ENCODE measurements at regions not wholly inside any gene's neighbourhood (a gene's known extent, or its start where the extent isn't known, plus 50 kb on each side); places are given as distances from the start of the nearest gene placed in this dataset.

DNA sequence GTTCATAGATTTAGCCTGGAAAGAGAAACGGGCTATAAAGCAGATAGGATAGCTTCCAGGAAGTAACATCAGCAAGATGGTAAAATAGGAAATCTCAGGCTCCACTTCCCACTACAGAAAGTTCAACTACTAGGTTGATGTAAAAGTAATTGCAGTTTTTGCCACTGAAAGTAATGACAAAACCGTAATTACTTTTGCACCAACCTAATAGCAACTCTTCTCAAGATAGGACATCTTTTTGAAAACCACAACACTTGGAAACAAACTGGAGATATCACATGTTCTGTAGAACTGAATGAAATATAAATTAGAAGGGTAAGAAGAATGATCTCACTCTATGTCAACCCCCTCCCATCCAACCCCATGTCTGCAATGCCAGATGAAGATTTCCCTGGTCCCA lies 1154.3 kb downstream of the BCL11A start:
- Histone ChIP-seq H3K27me3 (ENCODE audit: low read depth, low read length) (no peaks in the 10 kb centered on the region), H3K4me3 (ENCODE audit: low read depth in 1 of 2, low read length in 2 of 2) (no peak overlapping the region), H3K27ac (ENCODE audit: low read length) (no peak overlapping the region), H3K9me3 (ENCODE audit: control insufficient read depth in 1 of 2, low read length in 2 of 2) (no peaks in the 10 kb centered on the region), H3K36me3 (ENCODE audit: control insufficient read depth in 1 of 2, insufficient read depth in 2 of 2, low read length in 2 of 2) (no peaks in the 10 kb centered on the region), H3K4me1 (ENCODE audit: control insufficient read depth in 1 of 2, insufficient read depth in 2 of 2, low read length in 2 of 2) (no peaks in the 10 kb centered on the region)

DNA sequence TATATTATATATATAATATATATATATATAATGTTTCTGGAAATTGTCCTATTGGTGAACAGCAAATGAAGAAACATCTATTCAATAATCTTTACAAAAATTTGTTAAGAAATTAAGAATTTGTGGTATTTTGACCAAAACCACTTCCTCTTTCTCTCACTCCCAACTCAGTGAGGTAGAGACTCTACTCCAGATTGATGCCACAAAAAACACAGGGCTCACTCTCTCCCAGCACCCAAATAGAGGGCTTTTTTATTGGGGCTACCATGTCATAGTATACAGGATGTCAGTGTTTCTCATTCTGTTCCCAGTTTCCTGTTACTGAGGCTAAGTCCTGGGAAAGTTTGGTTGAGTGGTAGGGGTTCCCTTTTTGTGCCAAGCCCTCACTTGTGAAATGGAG lies 1155.4 kb downstream of the BCL11A start:
- H3K4me3 ChIP-seq (ENCODE audit: low read depth in 1 of 2, low read length in 2 of 2): no peak overlapping the region
- H3K36me3 ChIP-seq (ENCODE audit: control insufficient read depth in 1 of 2, insufficient read depth in 2 of 2, low read length in 2 of 2): no peaks in the 10 kb centered on the region
- H3K4me1 ChIP-seq (ENCODE audit: control insufficient read depth in 1 of 2, insufficient read depth in 2 of 2, low read length in 2 of 2): no peaks in the 10 kb centered on the region
- no peaks in the 10 kb centered on the region for H3K9me3 ChIP-seq (ENCODE audit: control insufficient read depth in 1 of 2, low read length in 2 of 2)
- H3K27ac ChIP-seq (ENCODE audit: low read length): no peak overlapping the region
- no peaks in the 10 kb centered on the region for H3K27me3 ChIP-seq (ENCODE audit: low read depth, low read length)

DNA sequence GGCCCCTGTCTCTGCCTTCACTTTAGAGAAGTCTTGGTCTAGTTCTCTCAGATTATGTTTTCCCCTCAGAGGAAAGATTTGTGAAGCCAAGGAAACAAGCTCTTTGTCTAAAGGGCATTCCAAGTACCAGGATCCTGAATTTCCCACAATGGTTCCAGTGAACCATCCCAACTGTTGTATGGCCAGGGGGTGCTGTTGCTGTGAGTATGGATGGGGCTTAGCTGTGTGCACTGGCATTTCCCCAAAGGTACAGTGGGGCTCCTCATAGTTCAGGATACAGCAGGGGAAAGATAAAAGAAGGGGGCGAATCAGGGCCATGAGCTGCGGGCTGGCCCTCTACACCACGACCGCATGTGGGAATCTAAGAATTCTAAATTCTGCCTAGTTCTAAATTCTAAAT lies 1154.0 kb upstream of the FANCL start:
- Histone ChIP-seq H3K4me1 (ENCODE audit: control insufficient read depth in 1 of 2, insufficient read depth in 2 of 2, low read length in 2 of 2) (no peaks in the 10 kb centered on the region), H3K4me3 (ENCODE audit: low read depth in 1 of 2, low read length in 2 of 2) (no peak overlapping the region), H3K27ac (ENCODE audit: low read length) (no peak overlapping the region), H3K36me3 (ENCODE audit: control insufficient read depth in 1 of 2, insufficient read depth in 2 of 2, low read length in 2 of 2) (no peaks in the 10 kb centered on the region), H3K27me3 (ENCODE audit: low read depth, low read length) (no peaks in the 10 kb centered on the region), H3K9me3 (ENCODE audit: control insufficient read depth in 1 of 2, low read length in 2 of 2) (no peaks in the 10 kb centered on the region)

DNA sequence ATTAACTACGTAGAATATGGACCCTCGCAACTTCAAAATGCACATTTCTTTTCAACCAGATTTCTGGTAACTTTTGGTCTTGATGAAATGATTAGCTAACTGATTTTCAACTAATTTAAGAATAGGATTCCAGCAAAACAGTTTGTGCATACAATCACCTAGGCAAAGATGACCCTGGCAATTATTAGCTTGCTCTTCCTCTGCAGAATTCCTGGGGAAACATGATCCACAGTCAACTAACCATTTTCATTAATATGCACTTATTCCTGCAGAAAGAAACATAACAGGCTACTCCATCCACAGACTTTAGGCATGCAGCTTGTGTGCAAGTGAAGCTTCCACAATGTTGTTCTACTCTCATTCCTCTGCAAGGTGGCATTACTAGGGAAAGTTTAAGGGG lies 1150.8 kb upstream of the FANCL start:
- Histone ChIP-seq H3K9me3 (ENCODE audit: control insufficient read depth in 1 of 2, low read length in 2 of 2) (no peaks in the 10 kb centered on the region), H3K4me3 (ENCODE audit: low read depth in 1 of 2, low read length in 2 of 2) (no peak overlapping the region), H3K36me3 (ENCODE audit: control insufficient read depth in 1 of 2, insufficient read depth in 2 of 2, low read length in 2 of 2) (no peaks in the 10 kb centered on the region), H3K27me3 (ENCODE audit: low read depth, low read length) (no peaks in the 10 kb centered on the region), H3K4me1 (ENCODE audit: control insufficient read depth in 1 of 2, insufficient read depth in 2 of 2, low read length in 2 of 2) (no peaks in the 10 kb centered on the region), H3K27ac (ENCODE audit: low read length) (no peak overlapping the region)

DNA sequence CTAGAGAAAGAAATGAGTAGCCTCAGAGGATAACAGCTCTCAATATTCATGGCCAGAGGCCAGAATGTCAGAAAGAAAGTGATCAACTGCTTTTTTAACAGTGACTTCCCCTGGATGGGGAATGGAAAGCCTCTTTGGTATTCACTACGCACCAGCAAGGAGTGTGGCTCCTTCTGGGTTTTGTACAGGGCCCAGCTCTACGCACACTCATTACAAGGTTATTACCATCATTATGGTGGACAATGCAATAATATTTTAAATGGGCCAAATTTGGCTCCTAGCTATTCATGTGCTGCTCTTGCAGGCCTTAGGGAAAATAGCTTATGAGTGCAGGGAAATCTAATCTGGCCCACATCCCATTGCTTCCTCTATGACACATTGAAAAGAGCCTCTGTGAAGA lies 1149.5 kb upstream of the FANCL start:
- Histone ChIP-seq H3K27me3 (ENCODE audit: low read depth, low read length) (no peaks in the 10 kb centered on the region), H3K4me3 (ENCODE audit: low read depth in 1 of 2, low read length in 2 of 2) (no peak overlapping the region), H3K9me3 (ENCODE audit: control insufficient read depth in 1 of 2, low read length in 2 of 2) (no peaks in the 10 kb centered on the region), H3K4me1 (ENCODE audit: control insufficient read depth in 1 of 2, insufficient read depth in 2 of 2, low read length in 2 of 2) (no peaks in the 10 kb centered on the region), H3K36me3 (ENCODE audit: control insufficient read depth in 1 of 2, insufficient read depth in 2 of 2, low read length in 2 of 2) (no peaks in the 10 kb centered on the region), H3K27ac (ENCODE audit: low read length) (no peak overlapping the region)

DNA sequence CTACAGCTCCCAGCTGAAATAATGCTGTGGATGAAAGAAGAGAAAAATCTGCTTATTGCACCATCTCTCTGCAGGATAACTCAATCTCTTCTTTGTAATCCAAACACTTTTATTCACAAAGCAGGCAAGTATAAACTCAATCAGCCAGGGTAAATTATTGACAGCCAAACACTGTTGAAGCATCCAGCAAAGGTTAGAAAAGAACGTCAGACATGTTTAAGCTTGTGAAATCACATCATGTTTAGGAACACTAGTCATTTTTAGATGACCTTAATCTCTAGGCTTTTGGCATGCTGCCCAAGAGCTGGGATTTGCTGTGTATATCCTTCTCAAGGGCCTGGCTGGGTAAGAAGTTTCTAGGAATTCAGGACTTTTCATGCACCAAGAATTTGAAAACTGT lies 1148.1 kb upstream of the FANCL start:
- H3K36me3 ChIP-seq (ENCODE audit: control insufficient read depth in 1 of 2, insufficient read depth in 2 of 2, low read length in 2 of 2): no peaks in the 10 kb centered on the region
- no peaks in the 10 kb centered on the region for H3K27me3 ChIP-seq (ENCODE audit: low read depth, low read length)
- no peak overlapping the region for H3K27ac ChIP-seq (ENCODE audit: low read length)
- no peaks in the 10 kb centered on the region for H3K4me1 ChIP-seq (ENCODE audit: control insufficient read depth in 1 of 2, insufficient read depth in 2 of 2, low read length in 2 of 2)
- no peaks in the 10 kb centered on the region for H3K9me3 ChIP-seq (ENCODE audit: control insufficient read depth in 1 of 2, low read length in 2 of 2)
- H3K4me3 ChIP-seq (ENCODE audit: low read depth in 1 of 2, low read length in 2 of 2): no peak overlapping the region

DNA sequence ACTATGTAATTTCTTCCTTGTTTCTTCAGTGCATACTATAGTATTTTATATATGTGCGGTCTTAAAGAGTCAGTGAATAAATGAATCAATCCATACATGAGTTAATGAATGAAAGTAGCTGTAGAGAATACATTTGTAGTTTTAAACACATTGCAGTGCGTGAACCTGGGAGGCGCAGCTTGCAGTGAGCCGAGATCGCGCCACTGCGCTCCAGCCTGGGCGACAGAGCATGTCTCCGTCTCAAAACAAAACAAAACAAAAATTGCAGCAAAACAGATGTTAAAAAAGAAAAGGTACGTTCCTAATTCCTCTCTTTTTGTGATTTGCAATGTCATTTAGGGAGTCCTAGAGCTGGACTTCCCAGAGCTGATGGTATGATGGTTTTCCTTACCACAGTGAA lies 1144.8 kb upstream of the FANCL start:
- Histone ChIP-seq H3K27ac (ENCODE audit: low read length) (no peak overlapping the region), H3K36me3 (ENCODE audit: control insufficient read depth in 1 of 2, insufficient read depth in 2 of 2, low read length in 2 of 2) (no peaks in the 10 kb centered on the region), H3K4me1 (ENCODE audit: control insufficient read depth in 1 of 2, insufficient read depth in 2 of 2, low read length in 2 of 2) (no peaks in the 10 kb centered on the region), H3K9me3 (ENCODE audit: control insufficient read depth in 1 of 2, low read length in 2 of 2) (no peaks in the 10 kb centered on the region), H3K27me3 (ENCODE audit: low read depth, low read length) (no peaks in the 10 kb centered on the region), H3K4me3 (ENCODE audit: low read depth in 1 of 2, low read length in 2 of 2) (no peak overlapping the region)

DNA sequence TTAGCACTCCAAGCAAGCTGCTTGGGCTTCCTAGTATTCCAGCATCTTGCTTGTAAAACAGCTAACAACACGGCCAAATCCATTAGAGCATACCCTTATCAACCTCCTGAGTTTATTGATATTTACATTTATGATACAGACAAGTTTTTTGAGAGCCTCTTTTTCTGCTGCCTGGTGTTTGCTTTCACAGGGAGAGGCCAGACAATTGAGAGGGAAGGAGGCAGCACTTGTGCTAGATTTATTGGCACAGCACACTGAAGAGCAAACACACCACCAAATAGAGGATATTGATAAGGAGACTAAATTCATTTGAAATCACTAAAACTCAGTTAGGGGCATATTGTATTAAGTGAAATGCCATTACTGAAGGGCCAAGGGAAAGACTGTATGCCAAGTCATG lies 1142.3 kb upstream of the FANCL start:
- Histone ChIP-seq H3K4me3 (ENCODE audit: low read depth in 1 of 2, low read length in 2 of 2) (no peak overlapping the region), H3K4me1 (ENCODE audit: control insufficient read depth in 1 of 2, insufficient read depth in 2 of 2, low read length in 2 of 2) (no peaks in the 10 kb centered on the region), H3K27ac (ENCODE audit: low read length) (no peak overlapping the region), H3K27me3 (ENCODE audit: low read depth, low read length) (no peaks in the 10 kb centered on the region), H3K9me3 (ENCODE audit: control insufficient read depth in 1 of 2, low read length in 2 of 2) (peaks cover 0 to under 1% of the 10 kb centered on the region in 2 donors), H3K36me3 (ENCODE audit: control insufficient read depth in 1 of 2, insufficient read depth in 2 of 2, low read length in 2 of 2) (no peaks in the 10 kb centered on the region)

DNA sequence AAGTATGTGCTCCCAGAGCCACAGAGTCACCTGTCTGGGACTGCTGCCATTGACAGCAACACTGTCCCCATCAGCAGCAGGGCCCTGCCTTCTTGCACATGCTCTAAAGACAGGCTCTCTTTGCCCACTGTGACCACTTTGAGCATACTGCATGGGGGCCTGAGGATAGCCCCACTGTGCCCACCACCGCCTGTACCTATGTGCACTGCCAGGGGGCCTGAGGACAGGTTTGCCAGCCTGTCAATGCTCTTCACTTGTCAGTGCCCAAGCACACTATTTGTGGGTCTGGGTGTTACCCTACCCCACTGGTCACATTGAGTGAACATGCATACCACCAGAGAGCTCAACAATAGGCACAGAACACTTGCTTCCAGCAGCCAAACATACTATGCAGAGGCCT lies 1137.0 kb upstream of the FANCL start:
- no peak overlapping the region for H3K27ac ChIP-seq (ENCODE audit: low read length)
- H3K9me3 ChIP-seq (ENCODE audit: control insufficient read depth in 1 of 2, low read length in 2 of 2): peaks cover 0 to 7% of the 10 kb centered on the region in 2 donors
- H3K27me3 ChIP-seq (ENCODE audit: low read depth, low read length): no peaks in the 10 kb centered on the region

DNA sequence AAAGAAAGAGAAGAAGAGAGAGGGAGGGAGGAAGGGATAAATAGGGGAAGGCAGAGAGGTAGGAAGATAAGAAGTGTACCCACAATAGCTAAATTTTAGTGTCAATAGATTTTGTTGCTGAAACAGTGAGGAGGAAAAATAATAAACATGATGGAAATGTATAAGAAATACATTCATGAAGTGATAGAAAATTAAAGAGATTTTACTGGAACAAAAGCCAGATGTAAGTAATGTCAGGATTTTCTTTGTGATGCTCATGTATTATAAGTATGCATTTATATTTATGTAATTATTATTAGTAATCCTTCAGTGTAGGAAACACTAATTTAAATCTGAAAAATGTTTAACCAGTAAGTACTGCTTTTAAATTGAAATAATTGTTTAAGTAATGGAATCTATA lies 1125.2 kb upstream of the FANCL start:
- no peaks in the 10 kb centered on the region for H3K36me3 ChIP-seq (ENCODE audit: control insufficient read depth in 1 of 2, insufficient read depth in 2 of 2, low read length in 2 of 2)
- H3K27ac ChIP-seq (ENCODE audit: low read length): no peak overlapping the region
- no peaks in the 10 kb centered on the region for H3K9me3 ChIP-seq (ENCODE audit: control insufficient read depth in 1 of 2, low read length in 2 of 2)
- H3K27me3 ChIP-seq (ENCODE audit: low read depth, low read length): no peaks in the 10 kb centered on the region
- H3K4me3 ChIP-seq (ENCODE audit: low read depth in 1 of 2, low read length in 2 of 2): no peak overlapping the region
- H3K4me1 ChIP-seq (ENCODE audit: control insufficient read depth in 1 of 2, insufficient read depth in 2 of 2, low read length in 2 of 2): no peaks in the 10 kb centered on the region

More for the DNA sequence above, 1137.0 kb upstream of the FANCL start:
- Histone ChIP-seq H3K36me3 (ENCODE audit: control insufficient read depth in 1 of 2, insufficient read depth in 2 of 2, low read length in 2 of 2) (no peaks in the 10 kb centered on the region), H3K4me3 (ENCODE audit: low read depth in 1 of 2, low read length in 2 of 2) (no peak overlapping the region), H3K4me1 (ENCODE audit: control insufficient read depth in 1 of 2, insufficient read depth in 2 of 2, low read length in 2 of 2) (no peaks in the 10 kb centered on the region)

DNA sequence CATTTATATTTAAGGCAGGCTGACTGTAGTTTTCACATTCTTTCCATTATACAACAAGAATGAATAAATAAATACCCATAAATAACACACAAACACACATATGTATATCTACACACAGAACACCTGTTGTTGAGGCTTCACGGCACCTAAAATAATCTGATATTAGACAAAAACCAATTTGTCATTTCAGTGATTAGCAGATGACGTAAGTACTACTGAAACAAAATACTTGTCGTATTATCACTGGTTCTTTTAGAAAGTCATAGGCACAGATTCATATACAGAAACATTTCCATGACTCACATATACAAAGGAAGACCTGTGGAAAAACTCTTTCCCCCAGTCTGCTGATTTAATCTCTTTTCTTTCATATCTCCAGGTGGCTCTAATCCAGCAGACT lies 1113.4 kb upstream of the FANCL start:
- Histone ChIP-seq H3K9me3 (ENCODE audit: control insufficient read depth in 1 of 2, low read length in 2 of 2) (no peaks in the 10 kb centered on the region), H3K36me3 (ENCODE audit: control insufficient read depth in 1 of 2, insufficient read depth in 2 of 2, low read length in 2 of 2) (no peaks in the 10 kb centered on the region), H3K4me3 (ENCODE audit: low read depth in 1 of 2, low read length in 2 of 2) (no peak overlapping the region), H3K27ac (ENCODE audit: low read length) (no peak overlapping the region), H3K4me1 (ENCODE audit: control insufficient read depth in 1 of 2, insufficient read depth in 2 of 2, low read length in 2 of 2) (no peaks in the 10 kb centered on the region), H3K27me3 (ENCODE audit: low read depth, low read length) (no peaks in the 10 kb centered on the region)

DNA sequence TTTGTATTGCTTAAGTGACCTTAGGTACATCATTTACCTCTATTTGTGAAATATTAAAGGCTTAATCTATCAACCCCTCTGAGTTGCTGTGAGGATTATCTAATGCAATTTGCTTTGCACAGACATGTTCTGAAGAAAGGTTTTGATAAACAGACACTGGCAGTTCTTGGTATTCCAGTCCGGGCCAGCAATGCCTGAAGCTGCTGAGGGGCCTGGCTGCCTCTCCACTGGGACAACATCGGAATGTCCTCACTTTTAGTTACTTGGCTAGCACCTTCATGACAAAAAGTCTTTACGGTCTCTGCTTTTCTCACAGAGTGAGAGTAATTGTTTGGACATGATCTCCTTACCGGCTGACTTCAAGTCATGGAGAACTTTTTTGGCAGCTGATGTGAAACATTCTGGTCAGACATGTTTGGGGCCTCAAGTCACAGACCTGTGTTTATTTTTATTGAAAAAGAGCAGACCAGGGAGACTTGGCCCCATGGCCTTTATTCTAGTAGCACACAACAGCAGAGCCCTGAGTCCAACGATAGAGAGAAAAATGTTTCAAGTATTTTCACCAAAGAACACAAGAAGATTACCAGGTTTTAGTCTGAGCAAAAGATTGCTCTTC lies 1112.3 kb upstream of the FANCL start:
- no peak overlapping the region for H3K4me3 ChIP-seq (ENCODE audit: low read depth in 1 of 2, low read length in 2 of 2)
- no peak overlapping the region for H3K27ac ChIP-seq (ENCODE audit: low read length)
- H3K27me3 ChIP-seq (ENCODE audit: low read depth, low read length): no peaks in the 10 kb centered on the region
- no peaks in the 10 kb centered on the region for H3K36me3 ChIP-seq (ENCODE audit: control insufficient read depth in 1 of 2, insufficient read depth in 2 of 2, low read length in 2 of 2)
- H3K9me3 ChIP-seq (ENCODE audit: control insufficient read depth in 1 of 2, low read length in 2 of 2): no peaks in the 10 kb centered on the region
- H3K4me1 ChIP-seq (ENCODE audit: control insufficient read depth in 1 of 2, insufficient read depth in 2 of 2, low read length in 2 of 2): no peaks in the 10 kb centered on the region
